ENCODE measurements at regions not wholly inside any gene's neighbourhood (a gene's known extent, or its start where the extent isn't known, plus 50 kb on each side); places are given as distances from the start of the nearest gene placed in this dataset.

DNA sequence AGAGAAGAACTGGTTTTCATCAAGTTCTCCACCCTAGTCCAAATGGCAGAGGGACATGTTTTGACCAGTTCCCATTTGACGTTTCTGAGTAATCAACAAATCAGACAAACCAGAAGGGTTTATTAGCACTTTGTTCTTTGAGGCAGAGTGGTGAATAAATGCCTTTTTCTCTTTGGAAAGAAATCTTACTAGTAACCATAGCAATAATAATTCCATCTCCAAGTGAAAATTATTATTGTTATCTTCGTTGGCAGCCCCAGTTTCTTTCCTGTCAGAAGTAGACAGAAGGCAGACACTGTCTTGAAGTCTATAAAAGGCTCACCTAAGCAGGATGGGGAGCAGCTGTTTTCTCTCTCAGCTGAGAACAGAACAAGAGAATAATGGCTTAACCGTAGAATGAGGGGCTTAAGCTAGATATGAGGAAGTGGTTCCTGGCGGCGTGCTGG lies 391.6 kb downstream of the PBX1 start:
- H3K4me3 ChIP-seq (ENCODE audit: low read depth, low read length): no peak overlapping the region
- H3K27me3 ChIP-seq (ENCODE audit: control insufficient read depth, insufficient read depth, low read length): no peaks in the 10 kb centered on the region
- no peak overlapping the region for H3K9ac ChIP-seq
- H3K4me2 ChIP-seq (ENCODE audit: low read length): no peak overlapping the region
- H3K27ac ChIP-seq: no peak overlapping the region
- H3K79me2 ChIP-seq: no peaks in the 10 kb centered on the region
- H3K4me1 ChIP-seq: peaks cover 11% of the 10 kb centered on the region
- H3K9me3 ChIP-seq (ENCODE audit: control insufficient read depth, low read length): no peaks in the 10 kb centered on the region
- H3K36me3 ChIP-seq (ENCODE audit: control insufficient read depth, insufficient read depth, low read length): peaks cover 5% of the 10 kb centered on the region
- H2AFZ ChIP-seq: peak overlapping the region; percentile 14
- TF ChIP-seq, protein P1, sequence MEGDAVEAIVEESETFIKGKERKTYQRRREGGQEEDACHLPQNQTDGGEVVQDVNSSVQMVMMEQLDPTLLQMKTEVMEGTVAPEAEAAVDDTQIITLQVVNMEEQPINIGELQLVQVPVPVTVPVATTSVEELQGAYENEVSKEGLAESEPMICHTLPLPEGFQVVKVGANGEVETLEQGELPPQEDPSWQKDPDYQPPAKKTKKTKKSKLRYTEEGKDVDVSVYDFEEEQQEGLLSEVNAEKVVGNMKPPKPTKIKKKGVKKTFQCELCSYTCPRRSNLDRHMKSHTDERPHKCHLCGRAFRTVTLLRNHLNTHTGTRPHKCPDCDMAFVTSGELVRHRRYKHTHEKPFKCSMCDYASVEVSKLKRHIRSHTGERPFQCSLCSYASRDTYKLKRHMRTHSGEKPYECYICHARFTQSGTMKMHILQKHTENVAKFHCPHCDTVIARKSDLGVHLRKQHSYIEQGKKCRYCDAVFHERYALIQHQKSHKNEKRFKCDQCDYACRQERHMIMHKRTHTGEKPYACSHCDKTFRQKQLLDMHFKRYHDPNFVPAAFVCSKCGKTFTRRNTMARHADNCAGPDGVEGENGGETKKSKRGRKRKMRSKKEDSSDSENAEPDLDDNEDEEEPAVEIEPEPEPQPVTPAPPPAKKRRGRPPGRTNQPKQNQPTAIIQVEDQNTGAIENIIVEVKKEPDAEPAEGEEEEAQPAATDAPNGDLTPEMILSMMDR (IDR thresholded peaks at IDR 0.05): no peak

DNA sequence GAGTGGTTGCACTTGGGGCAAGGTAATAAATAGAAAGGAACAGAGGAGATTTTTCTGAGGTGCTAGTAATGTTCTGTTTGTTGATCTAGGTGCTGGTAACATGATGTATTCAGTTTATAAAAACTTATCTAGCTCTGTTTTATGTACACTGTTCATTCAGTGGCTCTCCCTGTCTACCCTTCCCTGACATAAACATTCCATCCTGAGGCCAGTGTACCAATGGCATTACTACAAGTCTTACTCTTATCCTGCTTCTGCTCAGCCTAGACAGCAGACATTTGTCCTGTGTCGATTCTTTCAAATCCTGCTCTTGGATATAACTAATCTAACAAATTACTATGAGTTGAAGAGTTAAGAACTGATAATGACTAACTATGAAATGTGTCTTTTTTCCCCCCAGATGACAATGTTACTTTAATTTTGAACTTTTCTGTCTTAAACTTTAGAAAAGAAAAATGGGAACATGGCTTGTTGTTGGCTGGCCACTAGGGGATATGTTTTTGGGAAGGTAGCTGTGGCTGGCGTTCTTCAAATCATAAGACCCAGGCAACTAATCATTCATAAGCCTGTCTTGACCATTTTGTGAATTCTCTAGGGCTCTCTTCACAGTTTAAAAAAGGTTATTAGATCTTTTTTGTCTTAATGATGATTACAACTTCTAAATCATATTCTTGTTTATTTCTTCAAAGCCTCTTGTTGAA lies 390.9 kb downstream of the PBX1 start:
- no peak overlapping the region for H3K27ac ChIP-seq
- H3K9me3 ChIP-seq (ENCODE audit: control insufficient read depth, low read length): no peaks in the 10 kb centered on the region
- no peak overlapping the region for H2AFZ ChIP-seq
- no peaks in the 10 kb centered on the region for H3K79me2 ChIP-seq
- no peaks in the 10 kb centered on the region for H3K27me3 ChIP-seq (ENCODE audit: control insufficient read depth, insufficient read depth, low read length)
- TF ChIP-seq, protein P1 (IDR thresholded peaks at IDR 0.05): no peak
- H3K4me2 ChIP-seq (ENCODE audit: low read length): no peak overlapping the region
- H3K9ac ChIP-seq: no peak overlapping the region
- H3K4me1 ChIP-seq: peaks cover 11% of the 10 kb centered on the region
- no peak overlapping the region for H3K4me3 ChIP-seq (ENCODE audit: low read depth, low read length)
- H3K36me3 ChIP-seq (ENCODE audit: control insufficient read depth, insufficient read depth, low read length): peaks cover 5% of the 10 kb centered on the region

DNA sequence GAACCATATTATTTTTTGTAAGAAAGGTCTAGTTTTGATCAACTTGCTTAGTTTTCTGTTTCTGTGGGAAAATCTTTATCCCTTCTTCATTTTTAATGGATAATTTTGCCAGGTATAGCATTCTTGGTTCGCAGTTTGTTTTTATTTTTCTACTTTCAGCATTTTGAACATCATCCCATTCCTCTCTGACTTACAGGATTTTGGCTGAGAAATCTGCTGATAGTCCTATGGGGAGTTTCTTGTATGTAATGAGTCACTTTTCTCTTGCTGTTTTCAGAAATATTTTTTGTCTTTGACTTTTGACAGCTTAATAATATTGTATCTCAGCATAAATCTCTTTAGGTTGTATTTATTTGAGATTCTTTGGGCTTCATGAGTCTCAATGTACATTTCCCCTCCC lies 389.1 kb downstream of the PBX1 start:
- TF ChIP-seq, protein P1 (IDR thresholded peaks at IDR 0.05): no peak
- Histone ChIP-seq H3K4me3 (ENCODE audit: low read depth, low read length) (no peak overlapping the region), H3K9me3 (ENCODE audit: control insufficient read depth, low read length) (no peaks in the 10 kb centered on the region), H3K79me2 (no peaks in the 10 kb centered on the region), H3K36me3 (ENCODE audit: control insufficient read depth, insufficient read depth, low read length) (peaks cover 5% of the 10 kb centered on the region), H3K4me1 (no peaks in the 10 kb centered on the region), H3K27ac (no peak overlapping the region), H3K4me2 (ENCODE audit: low read length) (no peak overlapping the region), H2AFZ (no peak overlapping the region), H3K27me3 (ENCODE audit: control insufficient read depth, insufficient read depth, low read length) (no peaks in the 10 kb centered on the region), H3K9ac (no peak overlapping the region)

DNA sequence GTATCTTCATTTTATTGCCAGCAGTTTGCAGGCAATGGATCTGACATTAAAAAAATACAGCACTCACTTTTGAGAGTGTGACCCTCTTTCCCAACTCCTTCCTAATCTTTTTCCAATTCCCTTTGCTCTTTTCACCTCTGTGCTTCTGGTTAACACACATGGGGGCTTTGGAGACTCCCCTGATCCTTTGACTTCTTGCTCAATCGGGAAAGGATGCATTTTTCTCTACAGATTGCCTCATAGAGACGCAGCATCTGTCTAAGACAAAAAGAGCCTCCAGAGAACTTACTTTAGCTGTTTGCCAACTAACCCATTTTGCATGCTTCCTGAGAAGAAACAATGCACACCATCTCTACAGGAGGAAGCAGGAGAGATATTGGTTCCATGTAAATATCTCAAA lies 378.3 kb downstream of the PBX1 start:
- Histone ChIP-seq H3K9ac (no peak overlapping the region), H3K79me2 (no peaks in the 10 kb centered on the region), H3K27ac (no peak overlapping the region), H2AFZ (no peak overlapping the region), H3K4me2 (ENCODE audit: low read length) (no peak overlapping the region), H3K27me3 (ENCODE audit: control insufficient read depth, insufficient read depth, low read length) (no peaks in the 10 kb centered on the region), H3K36me3 (ENCODE audit: control insufficient read depth, insufficient read depth, low read length) (no peaks in the 10 kb centered on the region), H3K9me3 (ENCODE audit: control insufficient read depth, low read length) (no peaks in the 10 kb centered on the region), H3K4me1 (no peaks in the 10 kb centered on the region), H3K4me3 (ENCODE audit: low read depth, low read length) (no peak overlapping the region)
- TF ChIP-seq, protein P1 (IDR thresholded peaks at IDR 0.05): no peak

DNA sequence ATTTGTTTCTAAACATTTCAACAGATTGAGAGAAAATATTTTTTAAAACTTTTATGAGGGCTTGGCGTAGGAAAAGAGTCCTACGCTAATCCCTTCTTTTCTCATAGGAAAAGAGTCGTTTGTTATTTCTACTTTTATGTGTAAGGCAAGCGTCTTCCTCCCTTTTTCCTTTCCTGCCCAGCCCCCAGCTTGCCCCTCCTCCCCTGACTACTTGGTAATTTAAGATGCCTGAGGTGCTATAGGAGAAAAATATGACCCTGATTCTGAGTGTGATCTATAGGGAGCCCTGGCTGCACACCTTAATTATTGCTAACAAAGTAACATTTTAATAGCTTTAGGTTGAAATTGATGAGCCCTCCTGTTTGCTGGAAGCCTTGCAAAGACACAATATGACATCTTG lies 373.6 kb downstream of the PBX1 start:
- H3K9ac ChIP-seq: no peak overlapping the region
- no peak overlapping the region for H3K4me3 ChIP-seq (ENCODE audit: low read depth, low read length)
- no peak overlapping the region for H2AFZ ChIP-seq
- H3K79me2 ChIP-seq: no peaks in the 10 kb centered on the region
- no peaks in the 10 kb centered on the region for H3K4me1 ChIP-seq
- H3K9me3 ChIP-seq (ENCODE audit: control insufficient read depth, low read length): no peaks in the 10 kb centered on the region
- no peaks in the 10 kb centered on the region for H3K27me3 ChIP-seq (ENCODE audit: control insufficient read depth, insufficient read depth, low read length)
- TF ChIP-seq, protein P1 (IDR thresholded peaks at IDR 0.05): no peak
- no peak overlapping the region for H3K4me2 ChIP-seq (ENCODE audit: low read length)
- H3K36me3 ChIP-seq (ENCODE audit: control insufficient read depth, insufficient read depth, low read length): no peaks in the 10 kb centered on the region
- no peak overlapping the region for H3K27ac ChIP-seq
